Upper lobe of left lung (tissue), 6 donors: ENCODE measurements at regions not wholly inside any gene's neighbourhood (a gene's known extent, or its start where the extent isn't known, plus 50 kb on each side); places are given as distances from the start of the nearest gene placed in this dataset.
A peak's percentile ranks its signal among the peaks of the same experiment; 100 is the strongest.

Experiments
- ATAC-seq, 2 donors: fragments of 200-7000 bp; cut with Tn5 transposase; one replicate each; pipeline ENCODE4 v1.9.1; 2022; ENCODE audit warnings: mild to moderate bottlenecking in 2 of 2, moderate library complexity in 2 of 2; ENCODE audit not compliant: low FRiP score in 2 of 2
- DNase-seq, 2 donors: peaks; one replicate each; pipeline ENCODE4 v3.0.0-alpha.2; 2019 to 2020
- H3K27ac ChIP-seq, 4 donors: fragments of 200-600 bp; sonication (generic); one replicate each; pipeline ENCODE4 v1.5.1; 2016 to 2019
- H3K27me3 ChIP-seq, 4 donors: fragments of 200-600 bp; sonication (generic); one replicate each; pipeline ENCODE4 v1.5.1; 2017 to 2019
- H3K36me3 ChIP-seq, 4 donors: fragments of 200-600 bp; sonication (generic); one replicate each; pipeline ENCODE4 v1.5.1; 2016 to 2019
- H3K4me1 ChIP-seq, 4 donors: fragments of 200-600 bp; sonication (generic); one replicate each; pipeline ENCODE4 v1.5.1; 2018 to 2019
- H3K4me3 ChIP-seq, 4 donors: fragments of 200-600 bp; sonication (generic); one replicate each; pipeline ENCODE4 v1.5.1; 2017 to 2019; ENCODE audit warnings: mild to moderate bottlenecking in 2 of 4, moderate library complexity in 1 of 4
- H3K9me3 ChIP-seq, 4 donors: fragments of 200-600 bp; sonication (generic); one replicate each; pipeline ENCODE4 v1.5.1; 2018 to 2019
- EP300 ChIP-seq, 4 donors: sonication (generic); formaldehyde crosslinking; IDR thresholded peaks; one replicate each; pipeline ENCODE4 v1.5.1; 2017; ENCODE audit warnings: antibody characterized with exemption in 4 of 4, control low read depth in 2 of 4
- POLR2A ChIP-seq, 4 donors: fragments of 450-650 bp; IDR thresholded peaks; one replicate each; pipeline ENCODE4 v1.5.1; 2016 to 2017; ENCODE audit warnings: antibody characterized with exemption in 4 of 4, mild to moderate bottlenecking in 2 of 4
- POLR2AphosphoS5 ChIP-seq, 2 donors: sonication (generic); formaldehyde crosslinking; IDR thresholded peaks; one replicate each; pipeline ENCODE4 v1.5.1; 2017; ENCODE audit warnings: antibody characterized with exemption in 2 of 2
- WGBS, 2 donors: methylation state at CpG; one replicate each; pipeline ENCODE4 v1.1.5; 2017 to 2018; 5-methylcytosine and 5-hydroxymethylcytosine counted together
- TF ChIP-seq, protein P1 (sequence below), 6 experiments: fragments of 450-650 bp in 4 of 6; fragments of 200-600 bp in 2 of 6; sonication (generic) in 2 of 6; IDR thresholded peaks; one replicate each; pipeline ENCODE4 v1.5.1; 2016 to 2019; ENCODE audit warnings: antibody characterized with exemption in 6 of 6
- donor health status: DM: no; HTN: no; CAD: no; lungs with moderate emphysema.
- donor health status: DM: no; HTN: yes; CAD: no; lungs with severe emphysema.

DNA sequence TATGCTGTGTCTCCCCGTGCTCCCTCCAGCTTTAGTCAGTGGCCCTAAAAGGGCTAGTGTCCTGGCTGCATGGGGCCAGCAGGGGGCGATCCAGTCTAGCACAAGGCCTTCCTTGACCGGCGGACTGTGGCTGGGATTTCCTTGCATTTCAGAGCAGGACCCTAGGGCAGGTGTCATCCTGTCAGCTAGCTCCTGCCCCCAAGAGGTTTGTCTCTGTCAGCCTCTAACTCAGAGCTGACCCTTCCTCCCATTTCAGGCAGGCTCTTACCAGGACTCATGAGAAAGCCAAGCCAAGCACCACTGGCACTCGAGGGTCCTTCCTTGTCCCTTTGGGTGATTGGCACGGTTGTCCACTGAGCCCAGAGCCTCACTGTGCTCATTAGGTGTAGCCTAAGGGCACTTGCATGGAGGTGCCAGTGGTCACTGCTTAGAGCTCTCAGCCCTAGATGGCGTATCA lies 140.3 kb downstream of the RPIA start:
- ATAC-seq (peak; percentile 75), DNase-seq (peak; percentile 54 to 75)
- Histone ChIP-seq H3K36me3 (no peaks in the 10 kb centered on the region), H3K4me3 (no peak overlapping the region), H3K4me1 (peaks cover 0 to 4% (median 2%) of the 10 kb centered on the region in 4 donors), H3K27ac (no peak overlapping the region), H3K9me3 (no peaks in the 10 kb centered on the region), H3K27me3 (no peaks in the 10 kb centered on the region)
- 44 to 55% methylated on average over 7 of the region's 7 CpGs for WGBS, 2 donors
- TF ChIP-seq POLR2A (IDR thresholded peaks at IDR 0.05), result no peak
- no peak for TF ChIP-seq EP300 (IDR thresholded peaks at IDR 0.05)
- TF ChIP-seq POLR2AphosphoS5 (IDR thresholded peaks at IDR 0.05), result no peak
- TF ChIP-seq, protein P1, sequence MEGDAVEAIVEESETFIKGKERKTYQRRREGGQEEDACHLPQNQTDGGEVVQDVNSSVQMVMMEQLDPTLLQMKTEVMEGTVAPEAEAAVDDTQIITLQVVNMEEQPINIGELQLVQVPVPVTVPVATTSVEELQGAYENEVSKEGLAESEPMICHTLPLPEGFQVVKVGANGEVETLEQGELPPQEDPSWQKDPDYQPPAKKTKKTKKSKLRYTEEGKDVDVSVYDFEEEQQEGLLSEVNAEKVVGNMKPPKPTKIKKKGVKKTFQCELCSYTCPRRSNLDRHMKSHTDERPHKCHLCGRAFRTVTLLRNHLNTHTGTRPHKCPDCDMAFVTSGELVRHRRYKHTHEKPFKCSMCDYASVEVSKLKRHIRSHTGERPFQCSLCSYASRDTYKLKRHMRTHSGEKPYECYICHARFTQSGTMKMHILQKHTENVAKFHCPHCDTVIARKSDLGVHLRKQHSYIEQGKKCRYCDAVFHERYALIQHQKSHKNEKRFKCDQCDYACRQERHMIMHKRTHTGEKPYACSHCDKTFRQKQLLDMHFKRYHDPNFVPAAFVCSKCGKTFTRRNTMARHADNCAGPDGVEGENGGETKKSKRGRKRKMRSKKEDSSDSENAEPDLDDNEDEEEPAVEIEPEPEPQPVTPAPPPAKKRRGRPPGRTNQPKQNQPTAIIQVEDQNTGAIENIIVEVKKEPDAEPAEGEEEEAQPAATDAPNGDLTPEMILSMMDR (IDR thresholded peaks at IDR 0.05), result peak; percentile 56 to 82 (median 69)

DNA sequence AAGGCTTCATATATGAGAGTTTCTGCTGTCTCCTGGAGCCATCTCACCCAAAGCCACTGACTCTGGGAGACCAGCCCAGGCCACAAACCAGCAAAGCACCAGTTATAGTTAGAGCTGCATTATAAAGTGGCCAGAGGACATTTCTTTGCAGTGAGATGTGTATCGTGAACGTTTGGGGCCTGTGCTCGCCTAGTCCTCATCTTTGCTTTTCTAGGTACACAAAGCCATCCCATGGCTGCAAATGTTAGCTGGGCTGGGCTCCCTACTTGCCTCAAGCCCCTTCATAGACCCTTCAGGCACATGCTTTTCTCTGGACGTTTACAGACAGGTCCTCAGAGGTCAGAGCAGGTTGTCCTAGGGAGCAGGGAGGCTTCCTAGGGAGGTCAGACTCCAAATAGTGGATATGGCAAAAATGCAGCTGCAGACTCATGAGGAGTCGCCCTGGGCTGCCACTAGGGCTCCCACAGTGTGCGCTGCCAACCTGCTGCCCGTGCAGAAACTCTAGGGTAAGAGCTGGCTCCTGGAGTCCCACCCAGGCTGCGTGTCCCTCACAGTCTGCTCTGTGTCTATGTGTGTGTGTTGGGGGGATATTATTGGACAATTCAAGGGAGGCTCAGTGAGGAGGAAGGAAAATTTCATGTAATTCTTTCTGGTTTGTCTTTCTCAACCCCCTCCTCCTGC lies 141.0 kb downstream of the RPIA start:
- H3K4me1 ChIP-seq, result peaks cover 0 to 4% (median 2%) of the 10 kb centered on the region in 4 donors
- ATAC-seq, result no peak
- no peaks in the 10 kb centered on the region for H3K27me3 ChIP-seq
- no peak for DNase-seq
- TF ChIP-seq, protein P1 (IDR thresholded peaks at IDR 0.05), result no peak
- no peak for TF ChIP-seq POLR2A (IDR thresholded peaks at IDR 0.05)
- no peak for TF ChIP-seq POLR2AphosphoS5 (IDR thresholded peaks at IDR 0.05)
- no peak for TF ChIP-seq EP300 (IDR thresholded peaks at IDR 0.05)
- H3K9me3 ChIP-seq, result no peaks in the 10 kb centered on the region
- H3K27ac ChIP-seq, result no peak overlapping the region
- H3K36me3 ChIP-seq, result no peaks in the 10 kb centered on the region
- no peak overlapping the region for H3K4me3 ChIP-seq
- WGBS, 2 donors, result 87 to 95% methylated on average over 4 to 8 of the region's 8 CpGs

- DNase-seq (no peak), ATAC-seq (no peak)
- Histone ChIP-seq H3K27ac (no peak overlapping the region), H3K9me3 (no peaks in the 10 kb centered on the region), H3K27me3 (no peaks in the 10 kb centered on the region), H3K4me3 (no peak overlapping the region), H3K4me1 (peaks cover 0 to 4% (median 2%) of the 10 kb centered on the region in 4 donors), H3K36me3 (no peaks in the 10 kb centered on the region)
- TF ChIP-seq EP300 (IDR thresholded peaks at IDR 0.05) (no peak), POLR2A (IDR thresholded peaks at IDR 0.05) (no peak), POLR2AphosphoS5 (IDR thresholded peaks at IDR 0.05) (no peak)
- TF ChIP-seq, protein P1 (IDR thresholded peaks at IDR 0.05), result no peak
- 91 to 97% methylated on average over 1 of the region's 1 CpG for WGBS, 2 donors
Observed at GRCh38 chr2:88832992-88833389, 141.5 kb downstream of the RPIA start.

DNA sequence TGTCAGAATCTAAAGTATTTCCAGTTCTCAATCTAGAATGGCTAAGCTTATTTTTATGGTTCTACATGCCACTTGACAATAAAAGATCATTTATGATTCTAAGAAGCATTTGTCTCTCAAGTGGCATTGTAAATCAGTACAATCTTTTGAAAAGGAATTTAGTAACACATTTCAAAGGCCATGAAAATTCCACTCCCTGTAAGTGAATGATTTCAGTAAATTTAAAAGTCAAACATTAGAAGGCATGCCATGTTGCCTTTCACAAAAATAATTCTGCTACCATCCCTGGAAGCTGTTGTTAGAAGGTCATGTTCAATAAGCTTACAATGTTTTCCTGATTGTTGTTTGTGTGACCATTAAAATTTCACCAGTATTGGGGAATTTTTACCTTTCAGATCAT lies 142.9 kb downstream of the RPIA start:
- Histone ChIP-seq H3K4me1 (peaks cover 0 to 3% (median under 1%) of the 10 kb centered on the region in 4 donors), H3K4me3 (no peak overlapping the region), H3K9me3 (no peaks in the 10 kb centered on the region), H3K27ac (no peak overlapping the region), H3K36me3 (no peaks in the 10 kb centered on the region), H3K27me3 (no peaks in the 10 kb centered on the region)
- no peak for ATAC-seq
- no peak for TF ChIP-seq POLR2A (IDR thresholded peaks at IDR 0.05)
- no peak for TF ChIP-seq EP300 (IDR thresholded peaks at IDR 0.05)
- TF ChIP-seq, protein P1 (IDR thresholded peaks at IDR 0.05), result no peak
- TF ChIP-seq POLR2AphosphoS5 (IDR thresholded peaks at IDR 0.05), result no peak
- DNase-seq, result no peak

DNA sequence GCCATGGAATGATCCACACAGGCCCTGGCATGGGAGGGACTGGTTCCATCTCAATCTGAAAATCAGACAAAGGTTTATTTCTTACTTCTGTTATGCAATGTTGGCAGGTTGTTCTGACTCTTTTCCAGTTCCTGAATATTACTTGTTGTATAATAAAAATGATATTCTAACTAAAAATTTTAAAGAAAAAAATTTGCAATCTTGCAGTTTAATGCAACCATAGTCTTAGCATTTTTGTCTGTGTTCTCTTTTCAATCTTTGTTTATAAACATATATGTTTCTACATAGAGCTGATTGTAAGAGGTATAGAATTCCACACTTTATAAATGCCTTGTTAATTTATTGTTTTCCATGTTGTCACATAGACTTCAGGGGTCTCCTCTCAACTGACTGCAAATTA lies 143.4 kb downstream of the RPIA start:
- ATAC-seq, result no peak

More for the DNA sequence above, 143.4 kb downstream of the RPIA start:
- no peak for DNase-seq
- H3K9me3 ChIP-seq, result no peaks in the 10 kb centered on the region
- H3K4me1 ChIP-seq, result peaks cover 0 to 6% (median 2%) of the 10 kb centered on the region in 4 donors
- H3K4me3 ChIP-seq, result no peak overlapping the region
- no peak overlapping the region for H3K27ac ChIP-seq
- H3K36me3 ChIP-seq, result no peaks in the 10 kb centered on the region
- no peaks in the 10 kb centered on the region for H3K27me3 ChIP-seq
- TF ChIP-seq EP300 (IDR thresholded peaks at IDR 0.05), result no peak
- no peak for TF ChIP-seq POLR2A (IDR thresholded peaks at IDR 0.05)
- TF ChIP-seq, protein P1 (IDR thresholded peaks at IDR 0.05), result no peak
